Stimulated activated naive CD8-positive, alpha-beta T cell treated with anti-CD3 and anti-CD28 coated beads, Interleukin-15, amount 100 ng/mL, for 72 hours (primary cell): ENCODE measurements at regions not wholly inside any gene's neighbourhood (a gene's known extent, or its start where the extent isn't known, plus 50 kb on each side); places are given as distances from the start of the nearest gene placed in this dataset.
"Not testable (repeated sequence)": the region's sequence is repeated elsewhere in the genome, so short reads cannot be mapped to it uniquely, and the experiment has no call there.

ENCODE experiments used
- ATAC-seq: fragments of 150-1000 bp; cut with Tn5 transposase; 2 replicates; pipeline ENCODE4 v1.10.0; 2021; ENCODE audit warnings: mild to moderate bottlenecking, moderate library complexity
- DNase-seq, 2 donors: peaks; one replicate each; pipeline ENCODE4 v3.0.0; 2021 to 2022
- H3K27ac Mint-ChIP-seq, 2 donors: one replicate each; pipeline ENCODE4 v1.8.0; 2022; ENCODE audit warnings: mild to moderate bottlenecking in 2 of 2, mixed read lengths in 2 of 2, moderate library complexity in 2 of 2
- H3K27me3 Mint-ChIP-seq: one replicate; pipeline ENCODE4 v1.8.0; 2022; ENCODE audit warnings: mixed read lengths
- H3K4me1 Mint-ChIP-seq: one replicate; pipeline ENCODE4 v1.8.0; 2022; ENCODE audit warnings: mild to moderate bottlenecking, mixed read lengths
- H3K4me3 Mint-ChIP-seq, 2 donors: one replicate each; pipeline ENCODE4 v1.8.0; 2022; ENCODE audit warnings: mild to moderate bottlenecking in 2 of 2, mixed read lengths in 2 of 2, moderate library complexity in 1 of 2
- H3K9me3 Mint-ChIP-seq, 2 donors: one replicate each; pipeline ENCODE4 v1.8.0; 2022; ENCODE audit warnings: mixed read lengths in 2 of 2

DNA sequence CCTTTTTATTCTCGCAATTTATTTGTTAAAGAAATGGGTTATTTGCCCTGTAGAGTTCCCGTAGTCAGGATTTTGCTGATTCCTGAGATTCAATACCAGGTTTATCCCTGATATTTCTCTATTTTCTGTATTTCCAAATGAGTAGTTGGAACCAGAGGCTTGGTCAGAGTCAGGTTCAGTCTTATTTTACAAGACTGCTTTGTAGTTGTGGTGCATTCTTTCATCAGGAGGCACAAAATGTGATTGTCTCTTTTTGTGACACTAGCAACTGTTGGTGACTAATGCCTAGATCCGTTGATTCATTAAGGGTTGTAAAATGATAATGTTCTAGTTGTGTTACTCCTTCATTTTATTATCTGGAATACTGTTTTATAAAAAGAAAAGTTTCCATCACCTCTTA is 95.5 kb upstream of the TPTE start:
- DNase-seq: no peak
- no peaks in the 10 kb centered on the region for H3K27me3 Mint-ChIP-seq
- no peak overlapping the region for H3K27ac Mint-ChIP-seq
- H3K9me3 Mint-ChIP-seq: no peaks in the 10 kb centered on the region
- H3K4me3 Mint-ChIP-seq: no peak overlapping the region
- no peaks in the 10 kb centered on the region for H3K4me1 Mint-ChIP-seq
- no peak for ATAC-seq

DNA sequence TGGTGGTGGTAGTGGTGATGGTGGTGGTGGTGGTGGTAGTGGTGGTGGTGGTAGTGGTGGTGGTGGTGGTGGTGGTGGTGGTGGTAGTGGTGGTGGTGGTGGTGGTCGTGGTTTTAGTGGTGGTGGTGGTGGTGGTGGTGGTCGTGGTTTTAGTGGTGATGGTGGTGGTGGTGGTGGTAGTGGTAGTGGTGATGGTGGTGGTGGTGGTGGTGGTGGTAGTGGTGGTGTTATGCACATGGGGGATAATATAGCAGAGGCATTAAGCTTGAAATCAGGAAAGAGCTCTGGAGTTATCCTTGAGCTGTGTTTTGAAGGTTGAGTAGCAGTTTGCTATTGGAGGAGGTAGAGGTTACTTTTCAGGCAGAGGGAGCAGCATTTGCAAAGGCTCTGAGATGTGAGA is 94.6 kb upstream of the TPTE start:
- not testable (repeated sequence) for DNase-seq, H3K9me3 Mint-ChIP-seq, H3K27ac Mint-ChIP-seq, H3K27me3 Mint-ChIP-seq, H3K4me1 Mint-ChIP-seq, H3K4me3 Mint-ChIP-seq
- peak; percentile 14 for ATAC-seq

DNA sequence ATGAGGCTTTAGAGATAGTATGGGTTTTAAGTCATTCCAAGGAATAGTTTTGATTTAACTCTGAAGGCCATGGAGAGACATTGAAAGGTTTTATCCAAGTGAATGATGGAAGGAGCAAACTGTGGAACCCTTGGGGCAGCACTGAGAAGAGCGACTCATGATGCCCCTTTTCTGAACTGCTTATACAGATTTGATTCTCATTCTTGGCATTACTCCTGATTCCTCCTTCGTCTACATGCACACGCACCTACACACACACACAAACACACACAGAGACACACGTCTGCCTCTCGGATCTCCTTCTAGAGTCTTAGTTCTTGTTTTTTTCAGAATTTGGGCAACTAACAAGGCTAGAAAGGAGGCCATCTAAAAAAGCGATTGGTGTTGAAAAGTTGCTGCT is 94.1 kb upstream of the TPTE start:
- ATAC-seq: peak; percentile 37
- H3K4me3 Mint-ChIP-seq, H3K9me3 Mint-ChIP-seq: not testable (repeated sequence)

DNA sequence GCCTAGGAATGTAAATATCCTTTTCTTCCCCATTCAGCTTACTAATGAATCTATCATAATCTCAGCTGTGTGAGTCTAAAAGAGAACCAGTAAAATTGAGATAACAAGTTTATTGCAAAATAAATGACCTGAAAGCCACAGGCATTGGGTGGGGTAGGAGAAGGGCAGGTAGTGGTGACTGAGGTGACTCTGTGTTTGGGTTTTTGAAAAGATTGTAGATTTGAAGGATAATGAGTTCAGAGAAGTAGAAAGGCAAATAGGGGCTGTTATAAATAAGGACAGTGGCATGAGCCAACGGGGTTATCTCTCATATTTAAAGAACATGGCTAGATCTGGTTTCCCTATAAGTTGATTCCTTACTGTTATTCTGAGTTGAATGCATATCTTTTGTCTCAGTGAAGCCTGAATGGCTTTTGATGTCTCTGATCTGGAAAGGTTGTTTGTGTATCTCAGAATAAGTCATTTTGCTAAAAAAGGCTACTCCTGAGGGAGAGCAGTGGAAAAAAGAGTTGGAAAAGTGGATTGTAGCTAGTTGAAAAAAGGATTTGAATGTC is 92.3 kb upstream of the TPTE start:
- not testable (repeated sequence) for DNase-seq, H3K4me1 Mint-ChIP-seq, H3K9me3 Mint-ChIP-seq, ATAC-seq, H3K4me3 Mint-ChIP-seq, H3K27me3 Mint-ChIP-seq, H3K27ac Mint-ChIP-seq

More for the DNA sequence above, 94.1 kb upstream of the TPTE start:
- not testable (repeated sequence) for DNase-seq, H3K27ac Mint-ChIP-seq, H3K4me1 Mint-ChIP-seq, H3K27me3 Mint-ChIP-seq

DNA sequence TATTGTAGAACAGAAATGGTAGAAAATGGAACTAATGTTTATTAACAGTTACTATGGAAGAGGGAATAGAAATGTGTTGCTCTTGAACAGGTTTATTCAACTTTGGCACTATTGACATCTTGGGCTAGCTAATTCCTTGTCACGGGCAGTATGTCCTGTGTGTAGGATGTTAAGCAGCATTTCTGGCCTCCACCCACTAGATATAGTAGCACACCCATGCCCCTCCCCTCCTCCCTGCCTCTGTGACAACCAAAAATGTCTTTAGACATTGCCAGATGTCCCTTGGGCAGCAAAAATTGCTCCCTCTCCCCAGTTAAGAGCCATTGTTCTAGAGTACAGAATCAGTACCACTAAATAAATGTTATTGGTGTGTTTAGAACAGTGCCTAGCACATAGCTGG is 91.4 kb upstream of the TPTE start:
- Mint-ChIP-seq H3K27ac (no peak overlapping the region), H3K9me3 (peaks cover 0 to 5% of the 10 kb centered on the region in 2 donors), H3K4me3 (no peak overlapping the region), H3K4me1 (no peaks in the 10 kb centered on the region), H3K27me3 (no peaks in the 10 kb centered on the region)
- DNase-seq: no peak
- no peak for ATAC-seq

DNA sequence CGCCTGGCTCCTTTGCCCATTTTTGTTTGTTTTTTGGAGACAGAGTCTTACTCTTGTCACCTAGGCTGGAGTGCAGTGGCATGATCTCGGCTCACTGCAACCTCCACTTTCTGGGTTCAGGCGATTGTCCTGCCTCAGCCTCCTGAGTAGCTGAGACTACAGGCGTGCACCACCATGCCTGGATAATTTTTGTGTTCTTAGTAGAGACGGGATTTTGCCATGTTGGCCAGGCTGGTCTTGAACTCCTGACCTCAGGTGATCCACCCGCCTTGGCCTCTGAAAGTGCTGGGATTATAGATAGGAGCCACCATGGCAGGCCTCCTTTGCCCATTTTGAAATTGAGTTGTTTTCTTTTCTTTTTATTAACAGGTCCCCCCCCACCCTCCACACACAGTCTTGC is 89.4 kb upstream of the TPTE start:
- H3K4me1 Mint-ChIP-seq, H3K4me3 Mint-ChIP-seq: not testable (repeated sequence)

DNA sequence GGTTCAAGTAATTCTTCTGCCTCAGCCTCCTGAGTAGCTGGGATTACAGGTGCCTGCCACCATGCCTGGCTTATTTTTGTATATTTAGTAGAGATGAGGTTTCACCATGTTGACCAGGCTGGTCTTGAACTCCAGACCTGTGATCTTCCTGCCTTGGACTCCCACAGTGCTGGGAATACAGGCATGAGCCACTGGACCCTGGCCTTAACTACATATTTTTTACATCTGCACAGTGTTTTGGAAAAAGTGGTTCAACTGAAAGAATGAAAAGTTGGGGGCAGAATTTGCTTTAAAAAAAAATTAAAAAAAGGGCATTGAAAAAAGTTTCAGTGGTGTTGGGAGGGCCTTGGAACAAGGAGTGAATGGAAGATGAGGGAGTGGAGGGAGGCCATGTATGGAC is 88.9 kb upstream of the TPTE start:
- not testable (repeated sequence) for H3K9me3 Mint-ChIP-seq, ATAC-seq, H3K27ac Mint-ChIP-seq, H3K4me3 Mint-ChIP-seq, H3K27me3 Mint-ChIP-seq, DNase-seq, H3K4me1 Mint-ChIP-seq

More for the DNA sequence above, 89.4 kb upstream of the TPTE start:
- H3K27me3 Mint-ChIP-seq, ATAC-seq, H3K9me3 Mint-ChIP-seq, DNase-seq, H3K27ac Mint-ChIP-seq: not testable (repeated sequence)

DNA sequence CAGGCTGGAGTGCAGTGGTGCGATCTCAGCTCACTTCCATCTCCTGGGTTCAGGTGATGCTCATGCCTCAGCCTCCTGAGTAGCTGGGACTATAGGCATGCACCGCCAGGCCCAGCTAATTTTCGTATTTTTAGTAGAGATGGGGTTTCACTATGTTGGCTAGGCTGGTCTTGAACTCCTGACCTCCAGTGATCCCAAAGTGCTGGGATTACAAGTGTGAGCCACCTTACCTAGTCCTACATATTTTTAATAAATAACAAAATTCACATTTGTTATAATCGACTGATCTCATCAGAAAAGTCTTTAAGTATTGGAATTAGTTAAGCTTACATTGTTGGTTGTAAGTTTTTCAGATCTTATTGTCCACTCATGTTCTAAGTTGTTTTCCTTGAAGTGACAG is 83.4 kb upstream of the TPTE start:
- not testable (repeated sequence) for DNase-seq, H3K27ac Mint-ChIP-seq, H3K4me1 Mint-ChIP-seq, H3K27me3 Mint-ChIP-seq, H3K4me3 Mint-ChIP-seq, ATAC-seq
- H3K9me3 Mint-ChIP-seq: peaks cover 0 to 13% of the 10 kb centered on the region in 2 donors

DNA sequence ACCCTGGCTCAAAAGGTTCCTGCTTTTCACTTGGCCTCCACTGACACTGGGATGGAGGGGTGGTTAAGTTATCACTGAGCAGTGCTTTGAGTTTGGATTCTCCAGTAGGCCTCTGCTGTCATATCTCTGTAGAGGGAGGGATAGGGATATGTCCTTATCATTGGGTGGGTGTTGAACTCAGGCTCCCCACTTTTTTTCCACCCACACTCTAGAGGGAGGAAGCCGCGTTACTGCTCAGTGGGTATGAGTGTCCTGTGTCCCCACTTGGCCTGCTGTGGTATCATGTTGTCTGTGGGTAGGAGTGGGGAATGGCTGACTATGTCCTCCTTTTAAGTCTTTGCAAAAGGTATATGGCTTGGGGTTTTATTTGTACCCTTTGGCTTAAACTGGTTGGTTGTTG is 80.7 kb upstream of the TPTE start:
- not testable (repeated sequence) for H3K27ac Mint-ChIP-seq, H3K27me3 Mint-ChIP-seq, H3K4me3 Mint-ChIP-seq, DNase-seq, H3K4me1 Mint-ChIP-seq
- peaks cover 0 to 11% of the 10 kb centered on the region in 2 donors for H3K9me3 Mint-ChIP-seq
- ATAC-seq: peak; percentile 42

DNA sequence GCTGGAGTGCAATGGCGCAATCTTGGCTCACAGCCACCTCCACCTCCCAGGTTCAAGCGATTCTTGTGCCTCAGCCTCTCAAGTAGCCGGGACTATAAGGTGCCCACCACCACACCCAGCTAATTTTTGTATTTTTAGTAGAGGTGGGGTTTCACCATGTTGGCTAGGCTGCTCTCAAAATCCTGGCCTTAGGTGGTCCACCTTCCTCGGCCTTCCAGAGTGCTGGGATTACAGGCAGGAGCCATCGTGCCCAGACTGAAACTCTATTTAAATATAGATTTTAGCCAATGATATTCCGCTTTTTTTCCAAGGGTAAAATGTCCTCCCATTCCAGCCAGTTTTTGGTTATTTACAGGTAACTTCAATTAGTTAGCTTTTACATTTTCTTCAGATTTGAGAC is 79.4 kb upstream of the TPTE start:
- not testable (repeated sequence) for H3K4me1 Mint-ChIP-seq, H3K27me3 Mint-ChIP-seq, ATAC-seq

DNA sequence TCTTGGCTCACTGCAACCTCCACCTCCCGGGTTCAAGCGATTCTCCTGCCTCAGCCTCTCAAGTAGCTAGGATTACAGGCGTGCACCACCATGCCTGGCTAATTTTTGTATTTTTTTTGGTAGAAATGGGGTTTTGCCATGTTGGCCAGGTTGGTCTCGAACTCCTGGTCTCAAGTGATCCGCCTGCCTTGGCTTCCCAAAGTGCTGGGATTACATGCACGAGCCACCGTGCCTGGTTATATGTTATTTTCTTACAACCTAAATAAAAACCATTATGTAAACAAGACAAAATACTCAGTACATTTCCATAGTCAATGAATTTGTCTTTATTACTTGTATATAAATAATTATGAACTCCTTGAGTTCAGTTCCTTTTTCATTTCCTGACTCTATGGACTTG is 75.7 kb upstream of the TPTE start:
- not testable (repeated sequence) for H3K9me3 Mint-ChIP-seq, H3K27me3 Mint-ChIP-seq, ATAC-seq

More for the DNA sequence above, 79.4 kb upstream of the TPTE start:
- H3K27ac Mint-ChIP-seq, DNase-seq, H3K4me3 Mint-ChIP-seq: not testable (repeated sequence)
- peaks cover 0 to 17% of the 10 kb centered on the region in 2 donors for H3K9me3 Mint-ChIP-seq

DNA sequence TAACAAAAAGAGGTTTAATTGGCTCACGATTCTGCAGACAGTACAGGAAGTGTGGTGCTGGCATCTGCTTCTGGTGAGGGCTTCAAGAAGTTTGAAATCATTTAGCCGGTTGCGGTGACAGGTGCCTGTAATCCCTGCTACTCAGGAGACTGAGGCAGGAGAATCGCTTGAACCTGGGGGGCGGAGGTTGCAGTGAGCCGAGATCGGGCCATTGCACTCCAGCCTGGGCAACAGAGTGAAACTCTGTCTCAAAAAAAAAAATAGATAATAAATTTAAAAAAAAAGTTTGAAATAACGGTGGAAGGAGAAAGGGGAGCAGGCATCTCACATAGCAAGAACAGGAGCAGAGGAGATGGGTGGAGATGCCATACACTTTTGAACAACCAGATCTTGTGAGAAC is 71.9 kb upstream of the TPTE start:
- H3K27ac Mint-ChIP-seq, DNase-seq, H3K4me3 Mint-ChIP-seq, H3K4me1 Mint-ChIP-seq, H3K27me3 Mint-ChIP-seq, ATAC-seq: not testable (repeated sequence)
- H3K9me3 Mint-ChIP-seq: peaks cover 10 to 23% of the 10 kb centered on the region in 2 donors

More for the DNA sequence above, 75.7 kb upstream of the TPTE start:
- not testable (repeated sequence) for H3K4me3 Mint-ChIP-seq, DNase-seq, H3K4me1 Mint-ChIP-seq, H3K27ac Mint-ChIP-seq

DNA sequence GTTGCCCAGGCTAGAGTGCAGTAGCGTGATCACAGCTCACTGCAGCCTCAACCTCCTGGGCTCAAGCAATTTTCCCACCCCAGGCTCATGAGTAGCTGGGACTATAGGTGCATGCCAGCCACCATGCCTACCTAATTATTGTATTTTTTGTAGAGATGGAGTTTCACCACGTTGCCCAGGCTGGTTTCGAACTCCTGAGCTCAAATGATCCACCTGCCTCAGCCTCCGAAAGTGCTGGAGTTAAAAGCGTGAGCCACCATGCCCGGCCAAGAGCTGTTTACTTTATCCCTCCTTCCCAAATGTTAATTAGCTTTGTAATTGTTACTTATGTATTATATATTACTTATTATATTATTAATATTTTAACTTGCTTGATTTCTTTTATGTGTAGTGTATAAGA is 70.1 kb upstream of the TPTE start:
- peaks cover 10 to 14% of the 10 kb centered on the region in 2 donors for H3K9me3 Mint-ChIP-seq
- DNase-seq, H3K4me1 Mint-ChIP-seq, H3K27ac Mint-ChIP-seq, ATAC-seq, H3K4me3 Mint-ChIP-seq, H3K27me3 Mint-ChIP-seq: not testable (repeated sequence)

DNA sequence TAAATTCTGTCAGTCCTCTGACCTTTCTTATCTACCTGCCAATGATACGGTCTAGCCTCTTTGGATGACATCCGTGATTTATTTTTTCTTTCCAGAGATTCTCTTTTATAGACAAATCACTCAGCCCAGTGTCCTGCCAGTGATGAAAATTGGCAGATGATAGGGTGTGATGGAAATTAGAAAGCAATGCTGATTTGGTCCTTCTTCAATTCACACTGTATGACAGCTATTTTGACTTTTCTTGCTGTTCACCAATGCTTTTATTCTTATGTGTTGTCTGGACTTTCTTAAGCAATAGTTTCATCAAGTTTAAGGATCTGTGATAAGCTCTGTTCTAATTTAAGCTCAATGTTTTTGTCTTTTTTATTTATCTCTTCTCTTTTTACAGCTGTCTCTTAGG is 63.6 kb upstream of the TPTE start:
- H3K27me3 Mint-ChIP-seq, H3K27ac Mint-ChIP-seq, H3K4me3 Mint-ChIP-seq, ATAC-seq, DNase-seq, H3K9me3 Mint-ChIP-seq, H3K4me1 Mint-ChIP-seq: not testable (repeated sequence)

DNA sequence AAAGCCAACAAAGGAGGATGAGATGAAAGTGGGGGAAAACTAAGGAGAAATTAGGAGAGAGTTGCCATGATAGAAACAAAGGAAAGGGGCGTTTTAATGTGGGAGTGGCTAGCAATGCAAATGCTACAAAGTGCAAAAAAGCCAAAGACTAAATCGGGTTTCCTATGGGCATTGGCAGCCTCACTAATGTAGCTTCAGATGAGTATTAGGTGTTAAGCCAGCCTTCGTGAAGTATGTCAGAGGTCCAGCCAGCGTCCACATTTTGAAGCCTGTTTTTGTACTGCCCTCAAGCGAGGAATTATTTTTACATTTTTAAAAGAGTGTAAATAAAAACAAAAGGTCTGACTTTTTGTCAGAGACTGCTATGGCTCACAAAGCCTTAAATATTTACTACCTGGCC is 60.4 kb upstream of the TPTE start:
- not testable (repeated sequence) for H3K27ac Mint-ChIP-seq, H3K27me3 Mint-ChIP-seq, H3K4me1 Mint-ChIP-seq, DNase-seq, H3K9me3 Mint-ChIP-seq, ATAC-seq, H3K4me3 Mint-ChIP-seq

DNA sequence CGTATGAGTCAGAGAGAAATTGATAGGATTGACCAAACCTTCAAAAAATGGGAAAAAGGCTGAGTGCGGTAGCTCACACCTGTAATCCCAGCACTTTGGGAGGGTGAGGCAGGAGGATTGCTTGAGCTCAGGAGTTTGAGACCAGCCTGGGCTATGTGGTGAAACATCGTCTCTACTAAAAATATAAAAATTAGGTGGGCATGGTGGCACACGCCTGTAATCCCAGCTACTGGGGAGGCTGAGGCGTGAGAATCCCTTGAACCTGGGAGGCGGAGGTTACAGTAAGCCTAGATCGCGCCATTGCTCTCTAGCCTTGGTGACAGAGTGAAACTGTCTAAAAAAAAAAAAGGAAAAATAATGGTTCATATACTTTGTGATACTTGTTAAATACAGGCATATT is 59.9 kb upstream of the TPTE start:
- not testable (repeated sequence) for H3K27me3 Mint-ChIP-seq, ATAC-seq, H3K9me3 Mint-ChIP-seq, H3K4me3 Mint-ChIP-seq, H3K27ac Mint-ChIP-seq, H3K4me1 Mint-ChIP-seq, DNase-seq

DNA sequence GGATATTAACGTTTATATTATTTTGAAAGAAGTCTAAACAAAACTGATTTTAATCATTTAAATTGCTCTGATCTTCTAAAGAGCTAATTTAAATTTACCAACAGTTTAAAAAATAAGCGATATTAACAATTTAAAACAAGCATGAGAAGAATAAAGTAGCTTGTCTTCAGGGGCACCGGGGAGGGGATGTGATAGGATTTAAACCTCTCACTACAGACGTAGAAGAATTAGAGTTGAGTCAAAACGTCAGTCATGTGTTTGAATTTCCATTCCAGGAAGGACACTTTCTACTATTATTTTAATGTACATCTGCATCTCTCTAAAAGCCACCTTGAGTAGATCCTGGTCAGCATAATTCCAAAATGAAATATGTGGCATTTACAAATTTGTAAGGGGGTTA is 58.2 kb upstream of the TPTE start:
- ATAC-seq: no peak
- no peak overlapping the region for H3K4me3 Mint-ChIP-seq
- no peaks in the 10 kb centered on the region for H3K9me3 Mint-ChIP-seq
- no peak overlapping the region for H3K27ac Mint-ChIP-seq
- no peaks in the 10 kb centered on the region for H3K27me3 Mint-ChIP-seq
- H3K4me1 Mint-ChIP-seq: no peaks in the 10 kb centered on the region
- DNase-seq: no peak
